G401.6 (cell line): ENCODE measurements at regions not wholly inside any gene's neighbourhood (a gene's known extent, or its start where the extent isn't known, plus 50 kb on each side); places are given as distances from the start of the nearest gene placed in this dataset.
"Not testable (repeated sequence)": the region's sequence is repeated elsewhere in the genome, so short reads cannot be mapped to it uniquely, and the experiment has no call there.

Experiments used
- FAIRE-seq: peaks from 2 replicates; lab custom pipeline; 2012; peaks lifted over from hg19 to GRCh38; lab: Jason Lieb, UNC

- FAIRE-seq, result no peak
Observed at GRCh38 chrX:22803353-22803752, 196.4 kb upstream of the DDX53 start.

GRCh38 chrX:22810876-22811275, 188.9 kb upstream of the DDX53 start:
- FAIRE-seq, result no peak

GRCh38 chrX:22818061-22818460, 181.7 kb upstream of the DDX53 start:
- FAIRE-seq, result no peak

- FAIRE-seq, result no peak
Observed at GRCh38 chrX:22855693-22856092, 144.1 kb upstream of the DDX53 start.

- FAIRE-seq, result no peak
Observed at GRCh38 chrX:22859642-22860041, 140.1 kb upstream of the DDX53 start.

- FAIRE-seq, result not testable (repeated sequence)
Observed at GRCh38 chrX:22866801-22867200, 133.0 kb upstream of the DDX53 start.

DNA sequence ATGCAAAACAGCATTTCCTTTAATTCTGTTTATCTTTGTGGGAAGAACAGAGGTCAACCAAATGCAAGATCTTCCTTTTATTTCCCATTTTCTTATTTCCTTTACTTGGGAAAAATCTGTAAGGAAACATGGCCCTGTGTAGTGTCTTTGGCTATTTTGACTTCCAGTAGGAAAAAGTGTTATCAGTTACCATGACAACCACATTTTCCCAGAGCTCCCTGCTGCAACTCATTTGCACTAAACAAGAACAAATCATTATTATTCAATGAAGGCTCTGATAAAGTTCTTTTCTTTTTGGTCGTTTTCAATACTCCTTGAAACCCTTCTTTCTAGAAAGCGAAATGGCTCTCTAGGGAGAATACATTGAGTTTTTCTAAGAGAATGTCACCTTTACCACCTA, 117.2 kb upstream of the DDX53 start:
- no peak for FAIRE-seq

- FAIRE-seq, result no peak
Observed at GRCh38 chrX:22889819-22890218, 109.9 kb upstream of the DDX53 start.

GRCh38 chrX:22912616-22913015, 87.1 kb upstream of the DDX53 start:
- FAIRE-seq, result no peak

GRCh38 chrX:22922961-22923360, 76.8 kb upstream of the DDX53 start:
- no peak for FAIRE-seq

DNA sequence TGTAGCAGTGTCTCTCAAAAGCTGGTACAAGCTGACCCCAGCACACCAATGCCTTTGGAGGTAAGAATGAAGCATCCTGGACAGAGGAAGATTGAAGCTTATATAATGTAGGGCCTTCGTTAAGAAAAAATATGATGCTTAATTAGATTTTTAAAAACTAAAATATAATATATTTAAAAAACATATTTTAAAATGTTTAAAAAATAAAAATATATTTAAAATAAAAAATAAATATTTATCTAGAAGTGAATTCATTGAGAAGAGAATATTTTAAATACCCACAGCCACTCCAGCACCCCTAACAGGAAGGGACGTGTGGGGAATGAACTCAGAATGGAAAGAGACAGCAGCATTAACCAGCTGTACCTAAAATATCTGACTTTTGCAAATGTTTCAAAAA, 65.1 kb upstream of the DDX53 start:
- no peak for FAIRE-seq

DNA sequence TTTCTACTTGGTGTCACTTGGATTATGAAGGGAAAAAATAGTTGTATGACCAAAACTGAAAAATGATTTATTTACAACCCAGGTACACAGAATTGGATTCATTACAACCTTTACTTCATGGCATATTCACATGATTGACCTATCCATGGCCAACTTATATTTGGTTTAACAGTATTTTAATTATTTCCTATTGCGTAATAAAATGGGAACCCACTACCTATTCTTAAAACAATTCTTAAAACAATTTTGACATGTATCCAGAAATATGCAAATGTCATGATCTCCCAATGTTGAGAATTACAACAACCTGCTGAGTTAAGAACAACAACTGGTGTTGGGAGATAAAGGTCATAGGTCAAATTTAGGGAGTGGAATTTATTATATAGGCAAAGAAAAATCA, 54.8 kb upstream of the DDX53 start:
- no peak for FAIRE-seq
